CD14-positive monocyte (primary cell): ENCODE measurements at regions not wholly inside any gene's neighbourhood (a gene's known extent, or its start where the extent isn't known, plus 50 kb on each side); places are given as distances from the start of the nearest gene placed in this dataset.

Experiments
- DNase-seq, 3 donors: peaks; one replicate each; pipeline ENCODE4 v3.0.0-alpha.2; 2011 to 2022
- H2AFZ ChIP-seq: 2 replicates; pipeline ENCODE4 v1.6.0; 2012; ENCODE audit warnings: mild to moderate bottlenecking, low read depth, low read length, inconsistent platforms; ENCODE audit not compliant: insufficient read depth, poor library complexity, severe bottlenecking
- H3K27ac ChIP-seq, 2 donors: 1 replicate in 1 of 2; 2 replicates in 1 of 2; pipeline ENCODE4 v1.5.1; 2012 to 2013; ENCODE audit warnings: low read length in 2 of 2, control low read depth in 1 of 2, inconsistent platforms in 1 of 2, low read depth in 1 of 2, mild to moderate bottlenecking in 1 of 2
- H3K27me3 ChIP-seq, 2 donors: one replicate each; pipeline versions ENCODE4 v1.6.0 to v1.6.1; 2011 to 2013; ENCODE audit warnings: low read length in 2 of 2; ENCODE audit not compliant: control insufficient read depth in 2 of 2, insufficient read depth in 2 of 2
- H3K36me3 ChIP-seq, 2 donors: replicated peaks in 1 of 2; 1 replicate in 1 of 2; 2 replicates in 1 of 2; pipeline versions ENCODE4 v1.5.1 to v1.6.1; 2012 to 2013; ENCODE audit warnings: low read length in 2 of 2, control low read depth in 1 of 2, inconsistent platforms in 1 of 2, mild to moderate bottlenecking in 1 of 2; ENCODE audit not compliant: insufficient read depth in 2 of 2, control insufficient read depth in 1 of 2
- H3K4me1 ChIP-seq, 2 donors: 1 replicate in 1 of 2; 2 replicates in 1 of 2; pipeline versions ENCODE4 v1.5.1 to v1.6.1; 2012 to 2013; ENCODE audit warnings: low read length in 2 of 2, control low read depth in 1 of 2, inconsistent platforms in 1 of 2, mild to moderate bottlenecking in 1 of 2, moderate library complexity in 1 of 2; ENCODE audit not compliant: insufficient read depth in 2 of 2, control insufficient read depth in 1 of 2
- H3K4me2 ChIP-seq: replicated peaks from 2 replicates; pipeline ENCODE3; 2012; ENCODE audit warnings: low read length, moderate library complexity, mild to moderate bottlenecking; ENCODE audit not compliant: poor library complexity, severe bottlenecking; ENCODE audit errors: extremely low read depth
- H3K4me3 ChIP-seq, 3 experiments: fragments of 200-600 bp in 1 of 3; sonication (generic) in 1 of 3; replicated peaks in 1 of 3; 1 replicate in 2 of 3; 2 replicates in 1 of 3; pipeline ENCODE4 v1.5.1; 2011 to 2013; ENCODE audit warnings: low read length in 3 of 3, mild to moderate bottlenecking in 3 of 3, control low read depth in 2 of 3, low read depth in 2 of 3, inconsistent platforms in 1 of 3, moderate library complexity in 1 of 3
- H3K79me2 ChIP-seq: 2 replicates; pipeline ENCODE4 v1.6.0; 2012; ENCODE audit warnings: mild to moderate bottlenecking, control low read depth, inconsistent platforms, low read length, moderate library complexity; ENCODE audit not compliant: insufficient read depth
- H3K9ac ChIP-seq: 2 replicates; pipeline ENCODE4 v1.6.0; 2017; ENCODE audit warnings: low read length, mild to moderate bottlenecking; ENCODE audit not compliant: insufficient read depth, poor library complexity, severe bottlenecking
- H3K9me3 ChIP-seq, 2 donors: replicated peaks in 1 of 2; 1 replicate in 1 of 2; 2 replicates in 1 of 2; pipeline versions ENCODE4 v1.5.1 to v1.6.1; 2012 to 2013; ENCODE audit warnings: low read length in 2 of 2, control low read depth in 1 of 2; ENCODE audit not compliant: control insufficient read depth in 1 of 2, insufficient read depth in 1 of 2
- H4K20me1 ChIP-seq: 2 replicates; pipeline ENCODE4 v1.6.0; 2012; ENCODE audit warnings: mild to moderate bottlenecking, low read length, control low read depth, moderate library complexity; ENCODE audit not compliant: insufficient read depth
- H3K27ac Mint-ChIP-seq, 7 donors: one replicate each; pipeline ENCODE4 v1.8.0; 2020; ENCODE audit warnings: mild to moderate bottlenecking in 7 of 7, mixed read lengths in 7 of 7, moderate library complexity in 6 of 7, inconsistent platforms in 2 of 7
- H3K27me3 Mint-ChIP-seq, 3 donors: one replicate each; pipeline ENCODE4 v1.8.0; 2021 to 2022; ENCODE audit warnings: low read depth in 3 of 3, mild to moderate bottlenecking in 3 of 3, mixed read lengths in 3 of 3, moderate library complexity in 3 of 3, inconsistent platforms in 1 of 3
- H3K36me3 Mint-ChIP-seq, 2 donors: one replicate each; pipeline ENCODE4 v1.8.0; 2020; ENCODE audit warnings: mixed read lengths in 2 of 2, inconsistent platforms in 1 of 2, mild to moderate bottlenecking in 1 of 2
- H3K4me1 Mint-ChIP-seq: one replicate; pipeline ENCODE4 v1.8.0; 2020; ENCODE audit warnings: mild to moderate bottlenecking, mixed read lengths
- H3K4me3 Mint-ChIP-seq, 2 donors: one replicate each; pipeline ENCODE4 v1.8.0; 2020; ENCODE audit warnings: mild to moderate bottlenecking in 2 of 2, mixed read lengths in 2 of 2, moderate library complexity in 1 of 2
- H3K9me3 Mint-ChIP-seq, 7 donors: one replicate each; pipeline ENCODE4 v1.8.0; 2020 to 2022; ENCODE audit warnings: mixed read lengths in 7 of 7, mild to moderate bottlenecking in 6 of 7, moderate library complexity in 6 of 7, inconsistent platforms in 2 of 7
- CTCF ChIP-seq: fragments of 200-600 bp; IDR thresholded peaks from one replicate; pipeline ENCODE4 v1.8.0; 2022; ENCODE audit warnings: antibody characterized with exemption, mild to moderate bottlenecking
- WGBS: methylation state at CpG from one replicate; pipeline ENCODE4 v1.1.5; 2013; ENCODE audit warnings: missing lambda C conversion rate; ENCODE audit not compliant: insufficient coverage; 5-methylcytosine and 5-hydroxymethylcytosine counted together
- intact Hi-C, 2 donors: fragments of 100-400 bp; cut with micrococcal nuclease; formaldehyde crosslinking; loops; one replicate each; pipeline versions ENCODE4 v1.15.0 to v1.15.1; 2023

GRCh38 chr16:48008011-48008525 is 147.7 kb downstream of the ABCC12 start:
- H4K20me1 ChIP-seq, result no peaks in the 10 kb centered on the region
- no peaks in the 10 kb centered on the region for H3K36me3 ChIP-seq
- 86% methylated on average over 7 of the region's 7 CpGs for WGBS
- no peak overlapping the region for H2AFZ ChIP-seq
- Mint-ChIP-seq H3K9me3 (peaks cover 0 to 15% (median 3%) of the 10 kb centered on the region in 7 donors), H3K4me1 (no peaks in the 10 kb centered on the region), H3K4me3 (no peak overlapping the region), H3K27me3 (peaks cover 0 to 6% (median 2%) of the 10 kb centered on the region in 3 donors), H3K36me3 (no peaks in the 10 kb centered on the region), H3K27ac (no peak overlapping the region)
- no peak for DNase-seq
- H3K4me1 ChIP-seq, result no peaks in the 10 kb centered on the region
- no peaks in the 10 kb centered on the region for H3K79me2 ChIP-seq
- H3K27ac ChIP-seq, result no peak overlapping the region
- H3K9ac ChIP-seq, result no peak overlapping the region
- no peak overlapping the region for H3K4me2 ChIP-seq
- H3K9me3 ChIP-seq, result peaks cover 0 to 2% of the 10 kb centered on the region in 2 donors
- no peak overlapping the region for H3K4me3 ChIP-seq
- intact Hi-C loops, result no loop called here
- no peaks in the 10 kb centered on the region for H3K27me3 ChIP-seq
- no peak for TF ChIP-seq CTCF

- Histone ChIP-seq H3K27ac (no peak overlapping the region), H3K79me2 (no peaks in the 10 kb centered on the region), H3K27me3 (no peaks in the 10 kb centered on the region), H3K4me2 (no peak overlapping the region), H3K4me1 (no peaks in the 10 kb centered on the region), H3K9ac (no peak overlapping the region), H2AFZ (no peak overlapping the region), H3K9me3 (peaks cover 7 to 9% of the 10 kb centered on the region in 2 donors), H3K4me3 (no peak overlapping the region), H4K20me1 (no peaks in the 10 kb centered on the region), H3K36me3 (no peaks in the 10 kb centered on the region)
- DNase-seq, result no peak
- WGBS, result 90% methylated on average over 2 of the region's 3 CpGs
- peaks cover 2 to 14% (median 7%) of the 10 kb centered on the region in 7 donors for H3K9me3 Mint-ChIP-seq
- TF ChIP-seq CTCF, result no peak
- no peak overlapping the region for H3K27ac Mint-ChIP-seq
- no peak overlapping the region for H3K4me3 Mint-ChIP-seq
- intact Hi-C loops, result no loop called here
- no peaks in the 10 kb centered on the region for H3K4me1 Mint-ChIP-seq
- no peaks in the 10 kb centered on the region for H3K36me3 Mint-ChIP-seq
- peaks cover 0 to 4% (median 0%) of the 10 kb centered on the region in 3 donors for H3K27me3 Mint-ChIP-seq
Observed at GRCh38 chr16:48004141-48004695, 151.6 kb downstream of the ABCC12 start.
